CD4-positive, alpha-beta T cell (primary cell): ENCODE measurements at regions not wholly inside any gene's neighbourhood (a gene's known extent, or its start where the extent isn't known, plus 50 kb on each side); places are given as distances from the start of the nearest gene placed in this dataset.

Experiments
- ATAC-seq: fragments of 200-7000 bp; cut with Tn5 transposase; one replicate; pipeline ENCODE4 v1.10.0; 2022; ENCODE audit warnings: mild to moderate bottlenecking; ENCODE audit not compliant: poor library complexity
- CTCF ChIA-PET: fragments of 350-600 bp; sonication (Branson Sonifier 250); formaldehyde crosslinking; loops from one replicate; lab custom pipeline; 2021; ENCODE audit warnings: antibody characterized with exemption, inconsistent platforms; lab: Charles Lee
- POLR2A ChIA-PET: fragments of 350-600 bp; sonication (Branson Sonifier 250); formaldehyde crosslinking; loops from one replicate; lab custom pipeline; 2021; ENCODE audit warnings: antibody characterized with exemption, inconsistent platforms; lab: Charles Lee
- DNase-seq, 14 experiments: peaks; one replicate each; pipeline ENCODE4 v3.0.0-alpha.2; 2013 to 2020; ENCODE audit warnings: mixed read lengths in 2 of 14
- H3K27ac ChIP-seq, 2 donors: one replicate each; pipeline versions ENCODE4 v1.5.1 to v1.7.0; 2013; ENCODE audit warnings: low read length in 2 of 2, low read depth in 1 of 2, mild to moderate bottlenecking in 1 of 2
- H3K27me3 ChIP-seq, 2 experiments: 1 replicate in 1 of 2; 2 replicates in 1 of 2; pipeline versions ENCODE4 v1.6.1 to v1.7.0; 2013; ENCODE audit warnings: low read length in 2 of 2, control low read depth in 1 of 2, mild to moderate bottlenecking in 1 of 2, moderate library complexity in 1 of 2; ENCODE audit not compliant: insufficient read depth in 2 of 2, control insufficient read depth in 1 of 2
- H3K36me3 ChIP-seq: one replicate; pipeline ENCODE4 v1.6.1; 2013; ENCODE audit warnings: low read length, control low read depth; ENCODE audit not compliant: insufficient read depth
- H3K4me1 ChIP-seq: one replicate; pipeline ENCODE4 v1.6.1; 2013; ENCODE audit warnings: low read length, control low read depth; ENCODE audit not compliant: insufficient read depth
- H3K4me3 ChIP-seq: one replicate; pipeline ENCODE4 v1.5.1; 2013; ENCODE audit warnings: mild to moderate bottlenecking, low read length, moderate library complexity
- H3K9me3 ChIP-seq, 2 experiments: 1 replicate in 1 of 2; 2 replicates in 1 of 2; pipeline versions ENCODE4 v1.6.1 to v1.7.0; 2013; ENCODE audit warnings: low read length in 2 of 2, mild to moderate bottlenecking in 2 of 2, control low read depth in 1 of 2, moderate library complexity in 1 of 2; ENCODE audit not compliant: control insufficient read depth in 1 of 2, insufficient read depth in 1 of 2
- H3K27ac Mint-ChIP-seq: one replicate; pipeline ENCODE4 v1.8.0; 2020; ENCODE audit warnings: mixed read lengths
- H3K27me3 Mint-ChIP-seq: one replicate; pipeline ENCODE4 v1.8.0; 2021; ENCODE audit warnings: mixed read lengths
- H3K36me3 Mint-ChIP-seq: one replicate; pipeline ENCODE4 v1.8.0; 2021; ENCODE audit warnings: low read depth, mixed read lengths
- H3K4me1 Mint-ChIP-seq: one replicate; pipeline ENCODE4 v1.8.0; 2021; ENCODE audit warnings: low read depth, mixed read lengths
- H3K4me3 Mint-ChIP-seq: one replicate; pipeline ENCODE4 v1.8.0; 2020; ENCODE audit warnings: mild to moderate bottlenecking, mixed read lengths
- H3K9me3 Mint-ChIP-seq: one replicate; pipeline ENCODE4 v1.8.0; 2020; ENCODE audit warnings: mixed read lengths
- CTCF ChIP-seq: fragments of 200-600 bp; IDR thresholded peaks from one replicate; pipeline ENCODE4 v1.8.0; 2022; ENCODE audit warnings: antibody characterized with exemption, mild to moderate bottlenecking
- intact Hi-C, 2 experiments: fragments of 100-400 bp; cut with DNase I in 1 of 2; cut with micrococcal nuclease in 1 of 2; formaldehyde crosslinking; loops; one replicate each; pipeline versions ENCODE4 v1.15.1 to v1.9.0; 2023 to 2025; cut with DNase I, micrococcal nuclease

GRCh38 chr3:194858382-194858781 is 172.7 kb downstream of the FAM43A start:
- H3K27ac Mint-ChIP-seq: no peak overlapping the region
- no peaks in the 10 kb centered on the region for H3K4me1 Mint-ChIP-seq
- DNase-seq: no peak
- POLR2A ChIA-PET: no interaction called here
- no peak overlapping the region for H3K4me3 Mint-ChIP-seq
- H3K9me3 ChIP-seq: no peaks in the 10 kb centered on the region
- no peak for TF ChIP-seq CTCF
- CTCF ChIA-PET: no interaction called here
- intact Hi-C loops: no loop called here
- H3K27me3 Mint-ChIP-seq: no peaks in the 10 kb centered on the region
- H3K36me3 ChIP-seq: no peaks in the 10 kb centered on the region
- H3K4me1 ChIP-seq: no peaks in the 10 kb centered on the region
- H3K9me3 Mint-ChIP-seq: no peaks in the 10 kb centered on the region
- no peak for ATAC-seq
- H3K36me3 Mint-ChIP-seq: no peaks in the 10 kb centered on the region
- H3K4me3 ChIP-seq: no peak overlapping the region
- no peak overlapping the region for H3K27ac ChIP-seq
- no peaks in the 10 kb centered on the region for H3K27me3 ChIP-seq

GRCh38 chr3:194860725-194861124 is 175.0 kb downstream of the FAM43A start:
- DNase-seq: no peak
- Mint-ChIP-seq H3K27ac (no peak overlapping the region), H3K9me3 (no peaks in the 10 kb centered on the region), H3K27me3 (no peaks in the 10 kb centered on the region), H3K36me3 (no peaks in the 10 kb centered on the region), H3K4me1 (no peaks in the 10 kb centered on the region), H3K4me3 (no peak overlapping the region)
- Histone ChIP-seq H3K36me3 (no peaks in the 10 kb centered on the region), H3K27me3 (peaks cover 0 to 3% of the 10 kb centered on the region in 2 experiments), H3K9me3 (no peaks in the 10 kb centered on the region), H3K27ac (no peak overlapping the region), H3K4me1 (no peaks in the 10 kb centered on the region), H3K4me3 (no peak overlapping the region)
- TF ChIP-seq CTCF: no peak
- ATAC-seq: no peak
- CTCF ChIA-PET: no interaction called here
- POLR2A ChIA-PET: no interaction called here
- intact Hi-C loops: no loop called here

- ChIA-PET CTCF (no interaction called here), POLR2A (no interaction called here)
- Histone ChIP-seq H3K4me3 (no peak overlapping the region), H3K4me1 (no peaks in the 10 kb centered on the region), H3K27ac (no peak overlapping the region), H3K27me3 (peaks cover 0 to 3% of the 10 kb centered on the region in 2 experiments), H3K9me3 (no peaks in the 10 kb centered on the region), H3K36me3 (no peaks in the 10 kb centered on the region)
- Mint-ChIP-seq H3K27me3 (no peaks in the 10 kb centered on the region), H3K4me1 (no peaks in the 10 kb centered on the region), H3K4me3 (no peak overlapping the region), H3K9me3 (no peaks in the 10 kb centered on the region), H3K27ac (no peak overlapping the region), H3K36me3 (no peaks in the 10 kb centered on the region)
- intact Hi-C loops: no loop called here
- ATAC-seq (no peak), DNase-seq (no peak)
- TF ChIP-seq CTCF: no peak
These were observed 175.7 kb downstream of the FAM43A start for GRCh38 chr3:194861375-194861774.
